Fibroblast of lung (primary cell): ENCODE measurements at regions not wholly inside any gene's neighbourhood (a gene's known extent, or its start where the extent isn't known, plus 50 kb on each side); places are given as distances from the start of the nearest gene placed in this dataset.

Source experiments
- EZH2 ChIP-seq: IDR thresholded peaks from 2 replicates; pipeline ENCODE4 v1.5.1; 2012; ENCODE audit warnings: low read length, control low read depth, mild to moderate bottlenecking; ENCODE audit errors: missing control alignments
- TF ChIP-seq, protein P1 (sequence below), 2 donors: IDR thresholded peaks in 1 of 2; conservative IDR thresholded peaks in 1 of 2; 1 replicate in 1 of 2; 2 replicates in 1 of 2; pipeline ENCODE4 v1.5.1; 2011 to 2012; ENCODE audit warnings: low read length in 2 of 2, control low read depth in 1 of 2, inconsistent platforms in 1 of 2, low read depth in 1 of 2, mild to moderate bottlenecking in 1 of 2

DNA sequence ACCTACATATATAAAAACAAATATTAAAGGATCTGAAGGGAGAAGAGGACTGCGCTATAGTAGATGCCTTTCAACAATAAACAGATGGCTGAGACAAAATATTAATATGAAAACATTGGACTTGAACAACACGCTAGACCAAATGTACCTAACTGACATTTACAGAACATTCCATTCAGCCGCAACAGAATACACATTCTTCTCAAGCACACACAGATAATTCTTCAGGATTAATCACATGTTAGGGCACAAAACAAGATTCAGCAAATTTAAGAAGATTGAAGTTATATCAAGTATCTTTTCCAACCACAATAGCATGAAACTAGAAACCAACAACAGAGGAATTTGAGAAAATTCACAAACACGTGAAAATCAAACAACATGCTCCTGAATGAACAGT lies 741.4 kb downstream of the ADGRL2 start:
- TF ChIP-seq, protein P1, sequence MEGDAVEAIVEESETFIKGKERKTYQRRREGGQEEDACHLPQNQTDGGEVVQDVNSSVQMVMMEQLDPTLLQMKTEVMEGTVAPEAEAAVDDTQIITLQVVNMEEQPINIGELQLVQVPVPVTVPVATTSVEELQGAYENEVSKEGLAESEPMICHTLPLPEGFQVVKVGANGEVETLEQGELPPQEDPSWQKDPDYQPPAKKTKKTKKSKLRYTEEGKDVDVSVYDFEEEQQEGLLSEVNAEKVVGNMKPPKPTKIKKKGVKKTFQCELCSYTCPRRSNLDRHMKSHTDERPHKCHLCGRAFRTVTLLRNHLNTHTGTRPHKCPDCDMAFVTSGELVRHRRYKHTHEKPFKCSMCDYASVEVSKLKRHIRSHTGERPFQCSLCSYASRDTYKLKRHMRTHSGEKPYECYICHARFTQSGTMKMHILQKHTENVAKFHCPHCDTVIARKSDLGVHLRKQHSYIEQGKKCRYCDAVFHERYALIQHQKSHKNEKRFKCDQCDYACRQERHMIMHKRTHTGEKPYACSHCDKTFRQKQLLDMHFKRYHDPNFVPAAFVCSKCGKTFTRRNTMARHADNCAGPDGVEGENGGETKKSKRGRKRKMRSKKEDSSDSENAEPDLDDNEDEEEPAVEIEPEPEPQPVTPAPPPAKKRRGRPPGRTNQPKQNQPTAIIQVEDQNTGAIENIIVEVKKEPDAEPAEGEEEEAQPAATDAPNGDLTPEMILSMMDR (conservative IDR thresholded peaks at IDR 0.05 in 1 of 2, IDR thresholded peaks at IDR 0.05 in 1 of 2; ENCODE audit: low read depth in 1 of 2, low read length in 2 of 2): no peak
- TF ChIP-seq EZH2: no peak
